Activated T-helper 2 cell treated with anti-CD3 and anti-CD28 coated beads, Interferon-gamma antibody, Interleukin-2, Interleukin-4, amounts not matched to agents 10 μg/mL and 5 μg/mL and 100 μg/mL, durations not matched to agents 14 hours and 24 hours and 36 hours (primary cell): ENCODE measurements at regions not wholly inside any gene's neighbourhood (a gene's known extent, or its start where the extent isn't known, plus 50 kb on each side); places are given as distances from the start of the nearest gene placed in this dataset.

Experiments
- DNase-seq: peaks from one replicate; pipeline ENCODE4 v3.0.0; 2021; ENCODE audit warnings: low spot score
- H3K27ac Mint-ChIP-seq: one replicate; pipeline ENCODE4 v1.8.0; 2021; ENCODE audit warnings: mixed read lengths
- H3K27me3 Mint-ChIP-seq: one replicate; pipeline ENCODE4 v1.8.0; 2021; ENCODE audit warnings: low read depth, mixed read lengths
- H3K36me3 Mint-ChIP-seq: one replicate; pipeline ENCODE4 v1.8.0; 2021; ENCODE audit warnings: low read depth, mixed read lengths
- H3K4me1 Mint-ChIP-seq: one replicate; pipeline ENCODE4 v1.8.0; 2021; ENCODE audit warnings: low read depth, mixed read lengths
- H3K4me3 Mint-ChIP-seq: one replicate; pipeline ENCODE4 v1.8.0; 2021; ENCODE audit warnings: low read depth, mild to moderate bottlenecking, moderate library complexity, mixed read lengths
- H3K9me3 Mint-ChIP-seq: one replicate; pipeline ENCODE4 v1.8.0; 2021; ENCODE audit warnings: mixed read lengths
- intact Hi-C: fragments of 100-400 bp; cut with micrococcal nuclease; formaldehyde crosslinking; loops from one replicate; pipeline ENCODE4 v1.15.1; 2023

DNA sequence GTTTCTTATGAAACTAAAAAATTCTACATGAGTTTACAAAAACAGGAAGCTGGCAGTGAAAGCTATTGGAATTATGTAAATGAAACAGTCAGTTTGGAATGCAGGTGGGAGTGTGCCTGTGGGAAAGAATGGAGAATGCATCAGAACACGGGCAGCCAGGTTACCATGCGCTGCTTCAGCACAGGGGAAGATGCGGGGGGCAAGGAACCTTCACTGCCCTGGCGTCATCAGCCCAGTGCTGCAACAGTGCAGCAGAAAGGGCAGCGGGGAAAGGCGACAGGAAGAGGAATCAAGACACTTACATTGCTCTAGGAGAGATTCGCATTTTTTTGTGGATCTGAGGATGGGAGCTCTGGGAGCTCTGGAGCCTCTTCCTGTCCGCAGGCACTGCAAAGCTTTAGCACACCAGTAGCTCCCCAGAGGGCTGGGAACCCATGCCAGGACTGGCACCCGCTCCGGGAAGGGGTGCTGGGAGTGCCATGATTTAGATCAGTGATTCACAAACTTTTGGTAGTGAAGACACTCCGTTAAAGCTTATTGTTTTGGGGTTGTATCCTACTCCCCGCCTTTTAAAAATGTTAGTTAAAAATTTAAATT lies 64.1 kb upstream of the WDR26 start:
- H3K4me3 Mint-ChIP-seq = peak overlapping the region; percentile 60
- peaks cover 58% of the 10 kb centered on the region for H3K4me1 Mint-ChIP-seq
- H3K27me3 Mint-ChIP-seq = no peaks in the 10 kb centered on the region
- H3K9me3 Mint-ChIP-seq = peaks cover 8% of the 10 kb centered on the region
- intact Hi-C loops = loop anchor here (1.0 to 10.0 kb wide), 9 partner anchors 9 to 926 kb away; partner anchors contain the start of genes DEGS1, LBR, NVL and WDR26
- H3K36me3 Mint-ChIP-seq = peaks cover 4% of the 10 kb centered on the region
- H3K27ac Mint-ChIP-seq = peak overlapping the region; percentile 96
- no peak for DNase-seq

DNA sequence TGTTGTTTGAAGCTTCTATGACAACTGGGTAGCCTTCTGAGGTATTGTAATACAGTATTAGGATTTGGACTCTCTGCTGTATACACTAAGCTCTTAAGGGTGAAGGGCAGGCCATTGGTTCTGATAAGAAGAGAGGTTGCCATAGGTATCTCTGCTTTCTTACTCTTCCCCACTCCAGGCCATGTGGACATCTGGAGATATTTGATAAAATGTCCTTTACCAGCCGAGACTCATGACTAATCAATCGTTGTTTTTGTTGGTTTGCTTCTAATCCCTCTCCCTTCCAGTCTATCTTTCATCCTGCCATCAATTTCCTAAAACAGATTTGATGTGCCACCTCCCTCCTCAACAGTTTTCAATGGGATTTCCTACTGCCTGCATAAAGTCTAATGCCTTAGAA lies 64.6 kb upstream of the WDR26 start:
- Mint-ChIP-seq H3K4me1 (peaks cover 62% of the 10 kb centered on the region), H3K27ac (peak overlapping the region; percentile 79), H3K4me3 (no peak overlapping the region), H3K9me3 (peaks cover 8% of the 10 kb centered on the region), H3K27me3 (no peaks in the 10 kb centered on the region), H3K36me3 (peaks cover 4% of the 10 kb centered on the region)
- no peak for DNase-seq
- intact Hi-C loops = loop anchor here (2.0 to 10.0 kb wide), 6 partner anchors 64 to 926 kb away; partner anchors contain the start of genes DEGS1, LBR, NVL and WDR26

GRCh38 chr1:224500796-224501195 lies 66.2 kb upstream of the WDR26 start:
- H3K9me3 Mint-ChIP-seq = peaks cover 8% of the 10 kb centered on the region
- H3K27ac Mint-ChIP-seq = peak overlapping the region; percentile 20
- peaks cover 59% of the 10 kb centered on the region for H3K4me1 Mint-ChIP-seq
- H3K36me3 Mint-ChIP-seq = peaks cover 4% of the 10 kb centered on the region
- DNase-seq = no peak
- no peak overlapping the region for H3K4me3 Mint-ChIP-seq
- H3K27me3 Mint-ChIP-seq = no peaks in the 10 kb centered on the region
- intact Hi-C loops = no loop called here

DNA sequence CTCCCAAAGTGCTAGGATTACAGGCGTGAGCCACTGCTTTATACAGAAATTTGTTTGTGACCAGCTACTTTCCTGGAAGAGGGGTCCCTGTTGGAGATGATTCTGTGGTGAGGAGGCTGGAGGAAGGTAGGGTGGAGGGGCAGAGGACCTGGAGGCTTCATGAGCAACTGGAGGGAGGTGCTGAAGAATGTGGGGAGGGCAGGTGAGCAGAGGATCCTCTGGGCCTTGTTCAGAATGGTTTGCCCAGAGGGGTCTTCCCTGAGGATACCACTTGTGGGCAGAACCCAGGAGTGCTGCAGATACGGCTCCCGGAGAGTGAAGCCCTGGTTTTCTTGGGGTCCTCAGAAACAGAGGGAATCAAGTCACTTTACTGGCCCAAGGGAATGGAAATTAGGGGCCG lies 67.2 kb upstream of the WDR26 start:
- peaks cover 5% of the 10 kb centered on the region for H3K9me3 Mint-ChIP-seq
- H3K36me3 Mint-ChIP-seq = peaks cover 4% of the 10 kb centered on the region
- no peak overlapping the region for H3K4me3 Mint-ChIP-seq
- no peak overlapping the region for H3K27ac Mint-ChIP-seq
- no peaks in the 10 kb centered on the region for H3K27me3 Mint-ChIP-seq
- peaks cover 61% of the 10 kb centered on the region for H3K4me1 Mint-ChIP-seq
- DNase-seq = no peak
- intact Hi-C loops = no loop called here

- Mint-ChIP-seq H3K36me3 (peaks cover 3% of the 10 kb centered on the region), H3K4me1 (peaks cover 53% of the 10 kb centered on the region), H3K27ac (no peak overlapping the region), H3K4me3 (no peak overlapping the region), H3K9me3 (no peaks in the 10 kb centered on the region), H3K27me3 (no peaks in the 10 kb centered on the region)
- no peak for DNase-seq
- intact Hi-C loops = no loop called here
Measured at GRCh38 chr1:224502459-224503160, 68.0 kb upstream of the WDR26 start.

GRCh38 chr1:224503161-224504118 lies 68.8 kb upstream of the WDR26 start:
- Mint-ChIP-seq H3K4me1 (peaks cover 46% of the 10 kb centered on the region), H3K9me3 (no peaks in the 10 kb centered on the region), H3K4me3 (no peak overlapping the region), H3K36me3 (no peaks in the 10 kb centered on the region), H3K27me3 (no peaks in the 10 kb centered on the region), H3K27ac (peak overlapping the region; percentile 14)
- no peak for DNase-seq
- intact Hi-C loops = no loop called here

GRCh38 chr1:224504297-224505041 lies 69.9 kb upstream of the WDR26 start:
- peaks cover 41% of the 10 kb centered on the region for H3K4me1 Mint-ChIP-seq
- no peaks in the 10 kb centered on the region for H3K9me3 Mint-ChIP-seq
- intact Hi-C loops = no loop called here
- H3K27ac Mint-ChIP-seq = no peak overlapping the region
- no peaks in the 10 kb centered on the region for H3K27me3 Mint-ChIP-seq
- no peak for DNase-seq
- H3K4me3 Mint-ChIP-seq = no peak overlapping the region
- no peaks in the 10 kb centered on the region for H3K36me3 Mint-ChIP-seq

DNA sequence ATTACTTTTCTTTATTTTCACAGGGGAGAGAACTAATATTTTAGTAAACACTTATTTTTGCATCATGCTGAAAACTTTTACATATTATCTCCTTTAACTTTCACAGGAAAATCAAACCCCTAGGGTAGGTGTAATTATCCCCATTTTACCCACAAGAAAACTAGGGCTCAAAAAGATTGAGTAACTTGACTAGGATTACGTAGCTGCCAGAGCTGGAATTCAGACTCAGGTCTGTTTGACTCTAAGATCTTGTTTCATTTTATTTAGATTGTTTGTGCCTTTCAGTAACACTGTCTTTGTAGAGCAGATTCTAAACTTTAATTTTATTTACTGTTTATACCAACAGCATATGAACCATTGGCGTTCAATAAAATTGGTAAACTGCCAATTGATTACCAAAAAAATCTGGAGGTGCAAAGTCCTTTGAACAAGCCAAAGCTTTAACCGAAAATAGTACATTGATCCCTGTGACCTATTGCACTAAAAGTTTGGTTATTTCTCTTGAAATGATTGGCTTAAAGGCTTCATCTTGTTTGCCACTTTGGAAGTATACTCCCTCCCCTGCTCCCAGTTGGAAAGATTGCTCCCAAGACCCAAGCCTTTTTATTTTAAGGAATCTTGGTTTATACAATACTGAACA lies 71.0 kb upstream of the WDR26 start:
- no peak for DNase-seq
- Mint-ChIP-seq H3K4me3 (no peak overlapping the region), H3K27ac (no peak overlapping the region), H3K27me3 (no peaks in the 10 kb centered on the region), H3K36me3 (no peaks in the 10 kb centered on the region), H3K4me1 (peaks cover 39% of the 10 kb centered on the region), H3K9me3 (no peaks in the 10 kb centered on the region)
- intact Hi-C loops = no loop called here

- DNase-seq = no peak
- Mint-ChIP-seq H3K9me3 (no peaks in the 10 kb centered on the region), H3K27ac (no peak overlapping the region), H3K27me3 (no peaks in the 10 kb centered on the region), H3K36me3 (no peaks in the 10 kb centered on the region), H3K4me1 (peaks cover 40% of the 10 kb centered on the region), H3K4me3 (no peak overlapping the region)
- intact Hi-C loops = no loop called here
Measured at GRCh38 chr1:224506141-224506814, 71.7 kb upstream of the WDR26 start.

GRCh38 chr1:224507771-224508523 lies 73.3 kb upstream of the WDR26 start:
- H3K36me3 Mint-ChIP-seq = no peaks in the 10 kb centered on the region
- H3K9me3 Mint-ChIP-seq = no peaks in the 10 kb centered on the region
- no peak overlapping the region for H3K27ac Mint-ChIP-seq
- H3K4me3 Mint-ChIP-seq = no peak overlapping the region
- DNase-seq = no peak
- H3K27me3 Mint-ChIP-seq = no peaks in the 10 kb centered on the region
- peaks cover 29% of the 10 kb centered on the region for H3K4me1 Mint-ChIP-seq
- intact Hi-C loops = no loop called here

- Mint-ChIP-seq H3K27me3 (no peaks in the 10 kb centered on the region), H3K36me3 (no peaks in the 10 kb centered on the region), H3K4me3 (no peak overlapping the region), H3K4me1 (peaks cover 22% of the 10 kb centered on the region), H3K27ac (no peak overlapping the region), H3K9me3 (no peaks in the 10 kb centered on the region)
- intact Hi-C loops = loop anchor here (5.0 kb wide), 2 partner anchors 112 to 132 kb away; no protein-coding TSS in a partner anchor
- no peak for DNase-seq
Measured at GRCh38 chr1:224509907-224510306, 75.3 kb upstream of the WDR26 start.
